ENCODE measurements at regions not wholly inside any gene's neighbourhood (a gene's known extent, or its start where the extent isn't known, plus 50 kb on each side); places are given as distances from the start of the nearest gene placed in this dataset.

- TF ChIP-seq CTCF (conservative IDR thresholded peaks at IDR 0.05): no peak
- no peak for TF ChIP-seq EZH2 (IDR thresholded peaks at IDR 0.05; ENCODE audit: low read depth)
These were observed 450.3 kb upstream of the ZP4 start for GRCh38 chr1:238340989-238341388.
